WTC11 (cell line): ENCODE measurements at regions not wholly inside any gene's neighbourhood (a gene's known extent, or its start where the extent isn't known, plus 50 kb on each side); places are given as distances from the start of the nearest gene placed in this dataset.

Experiments
- CTCF ChIP-seq: fragments of 200-600 bp; IDR thresholded peaks from 2 replicates; pipeline ENCODE4 v1.8.0; 2022; ENCODE audit warnings: antibody characterized with exemption
- MAX ChIP-seq: sonication (generic); formaldehyde crosslinking; IDR thresholded peaks from 2 replicates; pipeline ENCODE4 v1.8.0; 2022; ENCODE audit warnings: mild to moderate bottlenecking, missing genetic modification reagents
- TCF7 ChIP-seq: sonication (generic); formaldehyde crosslinking; IDR thresholded peaks from 2 replicates; pipeline ENCODE4 v1.8.0; 2022; ENCODE audit warnings: mild to moderate bottlenecking, low read depth, missing genetic modification reagents, moderate library complexity

- TF ChIP-seq MAX (CRISPR knock-in tag) (no peak), TCF7 (no peak), CTCF (no peak)
Observed at GRCh38 chr6:15793826-15794225, 131.0 kb upstream of the DTNBP1 start.
